Endodermal cell (in vitro differentiated cells): ENCODE measurements at regions not wholly inside any gene's neighbourhood (a gene's known extent, or its start where the extent isn't known, plus 50 kb on each side); places are given as distances from the start of the nearest gene placed in this dataset.

Source experiments
- DNase-seq: peaks from one replicate; pipeline ENCODE4 v3.0.0-alpha.2; 2017
- H3K27ac ChIP-seq: 2 replicates; pipeline ENCODE4 v1.5.1; 2013; ENCODE audit warnings: mild to moderate bottlenecking, low read depth, low read length, moderate library complexity
- H3K27me3 ChIP-seq: 2 replicates; pipeline ENCODE4 v1.6.1; 2013; ENCODE audit warnings: mild to moderate bottlenecking, low read length, moderate library complexity; ENCODE audit not compliant: insufficient read depth, control insufficient read depth, poor library complexity, severe bottlenecking
- H3K36me3 ChIP-seq: 2 replicates; pipeline ENCODE4 v1.7.0; 2013; ENCODE audit warnings: mild to moderate bottlenecking, low read length, moderate library complexity; ENCODE audit not compliant: control insufficient read depth, insufficient read depth
- H3K4me1 ChIP-seq: one replicate; pipeline ENCODE4 v1.7.0; 2013; ENCODE audit warnings: low read length; ENCODE audit not compliant: control insufficient read depth, insufficient read depth
- H3K4me3 ChIP-seq: 2 replicates; pipeline ENCODE4 v1.5.1; 2013; ENCODE audit warnings: mild to moderate bottlenecking, low read length, moderate library complexity
- H3K9ac ChIP-seq: 2 replicates; pipeline ENCODE4 v1.6.1; 2013; ENCODE audit warnings: mild to moderate bottlenecking, low read length, moderate library complexity; ENCODE audit not compliant: poor library complexity, severe bottlenecking; ENCODE audit errors: extremely low read depth
- H3K9me3 ChIP-seq: 2 replicates; pipeline ENCODE4 v1.6.1; 2013; ENCODE audit warnings: mild to moderate bottlenecking, low read length, moderate library complexity; ENCODE audit not compliant: control insufficient read depth
- H3K27ac Mint-ChIP-seq: 2 replicates; pipeline ENCODE4 v1.8.0; 2020; ENCODE audit warnings: mixed read lengths
- H3K27me3 Mint-ChIP-seq: 2 replicates; pipeline ENCODE4 v1.8.0; 2021; ENCODE audit warnings: mild to moderate bottlenecking, mixed read lengths; ENCODE audit not compliant: insufficient read depth
- H3K36me3 Mint-ChIP-seq: 2 replicates; pipeline ENCODE4 v1.8.0; 2020; ENCODE audit warnings: low read depth, mixed read lengths
- H3K4me1 Mint-ChIP-seq: 2 replicates; pipeline ENCODE4 v1.8.0; 2020; ENCODE audit warnings: mixed read lengths
- H3K4me3 Mint-ChIP-seq: 2 replicates; pipeline ENCODE4 v1.8.0; 2020; ENCODE audit warnings: mild to moderate bottlenecking, moderate library complexity, mixed read lengths
- H3K9me3 Mint-ChIP-seq: 2 replicates; pipeline ENCODE4 v1.8.0; 2020; ENCODE audit warnings: mild to moderate bottlenecking, mixed read lengths
- WGBS, 2 experiments: methylation state at CpG; one replicate each; pipeline versions ENCODE4 v1.1.5 to v1.1.7; 2013; ENCODE audit warnings: missing lambda C conversion rate in 2 of 2, mixed read lengths in 1 of 2; ENCODE audit not compliant: insufficient coverage in 1 of 2, insufficient read length in 1 of 2; 5-methylcytosine and 5-hydroxymethylcytosine counted together
- TF ChIP-seq, protein P1 (sequence below): fragments of 200-600 bp; sonication (generic); conservative IDR thresholded peaks from 2 replicates; pipeline ENCODE4 v1.5.0; 2021; ENCODE audit warnings: antibody characterized with exemption, mild to moderate bottlenecking

DNA sequence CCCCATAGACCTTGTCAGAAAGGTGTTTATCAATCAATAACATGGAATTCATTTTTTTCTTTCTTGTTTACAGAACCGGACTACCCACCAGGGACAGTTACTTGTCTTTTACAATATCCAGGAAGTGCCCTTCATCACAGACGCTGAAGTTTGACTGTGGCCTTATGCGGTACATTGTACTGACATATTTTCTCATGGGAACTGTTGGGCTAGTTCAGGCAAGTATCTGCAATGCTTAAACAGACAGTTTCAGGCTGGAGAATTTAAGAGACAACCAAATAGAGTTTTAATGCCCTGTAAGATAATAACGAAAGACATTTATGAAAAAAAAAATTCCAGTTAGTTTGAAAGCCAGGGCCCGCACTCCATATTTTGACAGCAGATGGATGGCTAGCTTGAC, 246.4 kb downstream of the GATA3 start:
- no peak for DNase-seq
- peaks cover 20% of the 10 kb centered on the region for H3K4me1 Mint-ChIP-seq
- Histone ChIP-seq H3K4me3 (no peak overlapping the region), H3K36me3 (no peaks in the 10 kb centered on the region), H3K9me3 (no peaks in the 10 kb centered on the region), H3K27me3 (peaks cover 10% of the 10 kb centered on the region), H3K9ac (no peak overlapping the region), H3K4me1 (peaks cover 8% of the 10 kb centered on the region), H3K27ac (no peak overlapping the region)
- H3K27me3 Mint-ChIP-seq: peaks cover 61% of the 10 kb centered on the region
- H3K4me3 Mint-ChIP-seq: no peak overlapping the region
- H3K27ac Mint-ChIP-seq: no peak overlapping the region
- TF ChIP-seq, protein P1, sequence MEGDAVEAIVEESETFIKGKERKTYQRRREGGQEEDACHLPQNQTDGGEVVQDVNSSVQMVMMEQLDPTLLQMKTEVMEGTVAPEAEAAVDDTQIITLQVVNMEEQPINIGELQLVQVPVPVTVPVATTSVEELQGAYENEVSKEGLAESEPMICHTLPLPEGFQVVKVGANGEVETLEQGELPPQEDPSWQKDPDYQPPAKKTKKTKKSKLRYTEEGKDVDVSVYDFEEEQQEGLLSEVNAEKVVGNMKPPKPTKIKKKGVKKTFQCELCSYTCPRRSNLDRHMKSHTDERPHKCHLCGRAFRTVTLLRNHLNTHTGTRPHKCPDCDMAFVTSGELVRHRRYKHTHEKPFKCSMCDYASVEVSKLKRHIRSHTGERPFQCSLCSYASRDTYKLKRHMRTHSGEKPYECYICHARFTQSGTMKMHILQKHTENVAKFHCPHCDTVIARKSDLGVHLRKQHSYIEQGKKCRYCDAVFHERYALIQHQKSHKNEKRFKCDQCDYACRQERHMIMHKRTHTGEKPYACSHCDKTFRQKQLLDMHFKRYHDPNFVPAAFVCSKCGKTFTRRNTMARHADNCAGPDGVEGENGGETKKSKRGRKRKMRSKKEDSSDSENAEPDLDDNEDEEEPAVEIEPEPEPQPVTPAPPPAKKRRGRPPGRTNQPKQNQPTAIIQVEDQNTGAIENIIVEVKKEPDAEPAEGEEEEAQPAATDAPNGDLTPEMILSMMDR: no peak
- 85 to 90% methylated on average over 4 to 5 of the region's 5 CpGs for WGBS, 2 experiments
- no peaks in the 10 kb centered on the region for H3K9me3 Mint-ChIP-seq
- H3K36me3 Mint-ChIP-seq: no peaks in the 10 kb centered on the region

DNA sequence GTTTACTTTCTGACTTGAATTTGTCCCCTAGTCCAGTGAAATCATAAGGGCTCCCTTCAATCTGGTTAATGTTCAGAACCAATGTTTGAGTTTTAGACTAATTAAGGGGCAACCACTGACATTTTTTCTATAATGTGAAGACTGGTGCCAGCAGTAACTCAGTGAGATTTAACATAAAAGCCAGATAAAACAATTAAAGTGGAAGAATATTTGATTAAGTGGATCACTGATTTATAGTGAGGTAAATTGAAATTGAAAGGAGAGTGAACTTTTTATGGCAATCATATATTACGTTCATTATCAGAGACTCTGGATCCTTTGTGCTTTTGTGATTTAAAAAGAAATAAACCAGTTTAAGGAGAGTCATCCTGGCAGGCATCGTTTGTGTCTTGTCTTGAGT, 246.8 kb downstream of the GATA3 start:
- no peaks in the 10 kb centered on the region for H3K9me3 Mint-ChIP-seq
- H3K9me3 ChIP-seq: no peaks in the 10 kb centered on the region
- no peak overlapping the region for H3K4me3 ChIP-seq
- H3K9ac ChIP-seq: no peak overlapping the region
- H3K4me1 Mint-ChIP-seq: peaks cover 16% of the 10 kb centered on the region
- H3K27me3 ChIP-seq: peaks cover 9% of the 10 kb centered on the region
- peaks cover 8% of the 10 kb centered on the region for H3K4me1 ChIP-seq
- no peak overlapping the region for H3K27ac ChIP-seq
- no peak for DNase-seq
- peaks cover 62% of the 10 kb centered on the region for H3K27me3 Mint-ChIP-seq
- H3K4me3 Mint-ChIP-seq: no peak overlapping the region
- WGBS, 2 experiments: 90 to 100% methylated on average over 1 to 2 of the region's 2 CpGs
- TF ChIP-seq, protein P1: no peak
- H3K36me3 Mint-ChIP-seq: no peaks in the 10 kb centered on the region
- H3K27ac Mint-ChIP-seq: no peak overlapping the region
- H3K36me3 ChIP-seq: no peaks in the 10 kb centered on the region

DNA sequence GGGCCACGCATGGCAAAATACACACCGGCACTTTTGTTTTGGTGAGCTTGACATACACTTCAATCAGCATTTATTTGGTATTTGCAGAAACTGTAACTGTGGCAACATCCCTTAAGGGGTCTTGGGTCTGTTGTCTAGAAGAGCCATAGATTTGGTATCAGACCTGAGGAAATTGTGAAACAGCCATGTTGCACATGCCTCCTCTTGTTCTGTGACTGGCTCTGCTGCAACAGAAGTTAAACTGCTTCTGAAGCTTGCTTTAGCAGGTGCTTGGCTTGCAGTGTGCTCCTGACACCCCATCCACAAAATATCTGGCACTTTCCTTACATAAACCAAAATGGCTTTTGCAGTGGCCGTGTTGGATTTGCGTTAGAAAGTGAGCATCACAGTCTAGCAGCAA, 247.3 kb downstream of the GATA3 start:
- Histone ChIP-seq H3K4me1 (peaks cover 8% of the 10 kb centered on the region), H3K9me3 (no peaks in the 10 kb centered on the region), H3K9ac (no peak overlapping the region), H3K36me3 (no peaks in the 10 kb centered on the region), H3K27me3 (peaks cover 9% of the 10 kb centered on the region), H3K4me3 (no peak overlapping the region), H3K27ac (no peak overlapping the region)
- DNase-seq: no peak
- TF ChIP-seq, protein P1: no peak
- Mint-ChIP-seq H3K36me3 (no peaks in the 10 kb centered on the region), H3K27me3 (peaks cover 58% of the 10 kb centered on the region), H3K4me3 (no peak overlapping the region), H3K4me1 (peaks cover 16% of the 10 kb centered on the region), H3K27ac (no peak overlapping the region), H3K9me3 (no peaks in the 10 kb centered on the region)
- WGBS, 2 experiments: 96 to 100% methylated on average over 4 of the region's 4 CpGs
